HG03280 (cell line): ENCODE measurements at regions not wholly inside any gene's neighbourhood (a gene's known extent, or its start where the extent isn't known, plus 50 kb on each side); places are given as distances from the start of the nearest gene placed in this dataset.
"Not testable (repeated sequence)": the region's sequence is repeated elsewhere in the genome, so short reads cannot be mapped to it uniquely, and the experiment has no call there.

Experiments
- ATAC-seq: cut with Tn5 transposase; IDR thresholded peaks from one replicate; pipeline ENCODE4 v1.9.1; 2021; ENCODE audit warnings: mild to moderate bottlenecking, moderate library complexity; ENCODE audit not compliant: unreplicated experiment

- no peak for ATAC-seq
These were observed 450.0 kb upstream of the EPHA3 start for GRCh38 chr3:88657459-88657858.

DNA sequence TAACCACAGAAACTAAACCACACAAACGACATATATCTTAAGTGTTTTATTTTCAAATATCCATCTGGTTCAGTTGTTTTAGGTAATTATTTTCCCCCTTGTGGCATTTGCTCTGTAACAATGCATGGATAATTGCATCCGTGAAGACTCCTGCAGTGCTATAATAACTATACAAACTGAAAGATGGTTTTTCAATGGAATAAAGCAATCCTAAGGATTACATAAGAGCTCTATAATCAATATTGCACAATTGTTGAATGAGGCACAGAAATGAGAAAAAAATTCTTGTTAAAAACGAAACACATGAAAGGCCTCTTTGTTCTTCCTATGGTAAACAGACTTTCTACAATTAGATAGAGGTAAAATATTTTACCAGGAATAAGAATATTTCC, 446.0 kb upstream of the EPHA3 start:
- ATAC-seq, result no peak

DNA sequence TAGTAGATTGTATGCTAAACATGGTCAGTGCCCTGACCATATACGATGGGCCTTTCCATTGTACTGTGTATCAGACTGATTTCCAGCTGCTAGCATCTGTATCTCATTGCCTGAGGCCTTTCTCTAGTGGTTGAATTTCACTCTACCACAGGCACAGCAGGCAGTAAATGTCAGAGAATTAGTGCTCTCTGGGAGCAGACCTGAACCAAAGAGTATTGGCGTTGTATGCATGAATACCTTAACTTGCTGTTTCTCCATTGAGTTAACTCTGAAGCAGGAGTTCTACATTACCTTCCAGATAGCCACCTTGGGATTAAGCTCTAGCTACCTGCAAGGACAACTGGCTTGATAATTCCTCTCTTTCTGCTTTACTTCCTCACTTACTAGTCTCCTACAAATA, 439.2 kb upstream of the EPHA3 start:
- no peak for ATAC-seq

DNA sequence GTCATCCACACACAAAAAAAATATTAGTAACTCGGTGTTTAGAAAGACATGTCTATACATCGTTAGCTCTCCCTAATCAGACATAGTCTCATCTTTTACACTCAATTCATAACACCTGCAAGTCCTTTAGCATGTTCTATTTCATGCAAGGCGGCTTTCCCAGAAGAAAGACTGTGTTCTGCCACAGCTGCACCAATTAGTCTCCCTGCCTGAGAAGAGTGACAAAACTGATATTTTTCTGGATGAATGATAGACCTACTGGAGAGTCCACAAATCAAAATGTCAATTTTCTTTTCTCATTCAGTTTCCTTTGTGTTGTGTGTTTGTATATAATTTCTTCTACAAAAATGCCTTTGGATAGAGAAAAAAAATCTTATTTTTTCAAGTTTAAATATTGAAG, 435.8 kb upstream of the EPHA3 start:
- ATAC-seq, result no peak

DNA sequence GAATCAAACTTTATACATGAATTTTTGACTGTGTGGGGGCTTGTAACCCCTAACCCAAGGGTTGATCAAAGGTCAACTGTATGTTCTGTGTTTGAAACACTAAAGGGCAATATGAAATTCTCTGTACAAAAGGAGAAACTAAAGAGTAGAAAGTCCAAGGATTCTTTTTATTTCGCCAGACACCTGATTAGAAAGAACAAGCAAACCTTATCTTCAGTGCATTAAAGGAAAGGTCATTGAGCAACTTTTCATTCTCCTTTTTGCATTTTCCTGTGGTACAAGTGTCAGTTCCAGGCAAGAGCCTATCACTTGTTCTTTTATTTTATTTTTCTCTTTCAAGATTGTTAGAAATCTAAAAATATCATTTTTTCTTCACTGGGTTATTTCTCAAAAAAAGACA, 430.1 kb upstream of the EPHA3 start:
- no peak for ATAC-seq

- no peak for ATAC-seq
These were observed 428.7 kb upstream of the EPHA3 start for GRCh38 chr3:88678747-88679146.

GRCh38 chr3:88690287-88690686, 417.1 kb upstream of the EPHA3 start:
- ATAC-seq, result no peak

- ATAC-seq, result no peak
These were observed 416.3 kb upstream of the EPHA3 start for GRCh38 chr3:88691081-88691480.

GRCh38 chr3:88703501-88704059, 403.8 kb upstream of the EPHA3 start:
- no peak for ATAC-seq

GRCh38 chr3:88704338-88704737, 403.1 kb upstream of the EPHA3 start:
- no peak for ATAC-seq

- no peak for ATAC-seq
These were observed 399.6 kb upstream of the EPHA3 start for GRCh38 chr3:88707837-88708236.

- ATAC-seq, result no peak
These were observed 394.9 kb upstream of the EPHA3 start for GRCh38 chr3:88712552-88712951.

DNA sequence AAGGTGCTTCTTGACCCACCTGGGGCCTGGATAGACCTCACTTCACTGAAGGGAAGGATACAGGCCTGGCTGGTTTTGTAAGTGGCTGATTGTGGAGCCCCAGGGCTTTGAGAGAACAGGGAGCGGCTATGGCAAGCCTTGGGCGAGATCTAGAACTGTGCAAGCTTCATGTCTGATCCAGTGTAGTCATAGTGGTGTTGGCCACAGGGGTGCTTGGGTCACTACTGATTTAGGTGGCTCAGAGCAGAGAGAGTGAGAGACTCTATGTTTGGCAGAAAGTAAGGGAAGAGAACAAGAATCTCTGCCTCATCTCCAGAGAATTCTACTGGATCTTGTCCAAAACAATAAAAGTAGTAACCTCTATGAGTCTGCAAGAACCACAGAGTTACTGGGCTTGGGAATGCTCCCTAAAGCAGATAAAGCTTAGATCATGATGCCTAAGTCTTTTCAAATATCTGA, 394.2 kb upstream of the EPHA3 start:
- no peak for ATAC-seq

- no peak for ATAC-seq
These were observed 381.8 kb upstream of the EPHA3 start for GRCh38 chr3:88725440-88726165.

- no peak for ATAC-seq
These were observed 375.2 kb upstream of the EPHA3 start for GRCh38 chr3:88732186-88732585.

DNA sequence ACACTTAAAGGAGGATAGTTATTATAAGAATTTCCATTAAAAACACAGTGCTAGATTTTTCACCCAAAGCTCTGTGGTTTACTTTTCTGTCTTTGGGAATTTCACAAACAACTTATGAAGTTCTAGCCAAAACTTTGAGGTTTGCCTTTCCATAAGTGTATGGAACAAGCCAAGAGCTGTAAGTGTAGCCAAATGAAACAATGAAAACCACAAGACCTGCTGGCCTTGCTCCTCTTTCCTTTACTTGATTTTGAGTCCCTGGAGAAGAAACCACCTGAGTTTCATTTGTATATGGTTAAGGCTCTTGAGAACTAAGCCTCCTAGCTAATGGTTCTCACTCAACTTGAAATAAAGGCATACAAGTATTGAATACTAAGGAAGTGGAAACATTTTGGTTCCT, 365.3 kb upstream of the EPHA3 start:
- ATAC-seq, result no peak

DNA sequence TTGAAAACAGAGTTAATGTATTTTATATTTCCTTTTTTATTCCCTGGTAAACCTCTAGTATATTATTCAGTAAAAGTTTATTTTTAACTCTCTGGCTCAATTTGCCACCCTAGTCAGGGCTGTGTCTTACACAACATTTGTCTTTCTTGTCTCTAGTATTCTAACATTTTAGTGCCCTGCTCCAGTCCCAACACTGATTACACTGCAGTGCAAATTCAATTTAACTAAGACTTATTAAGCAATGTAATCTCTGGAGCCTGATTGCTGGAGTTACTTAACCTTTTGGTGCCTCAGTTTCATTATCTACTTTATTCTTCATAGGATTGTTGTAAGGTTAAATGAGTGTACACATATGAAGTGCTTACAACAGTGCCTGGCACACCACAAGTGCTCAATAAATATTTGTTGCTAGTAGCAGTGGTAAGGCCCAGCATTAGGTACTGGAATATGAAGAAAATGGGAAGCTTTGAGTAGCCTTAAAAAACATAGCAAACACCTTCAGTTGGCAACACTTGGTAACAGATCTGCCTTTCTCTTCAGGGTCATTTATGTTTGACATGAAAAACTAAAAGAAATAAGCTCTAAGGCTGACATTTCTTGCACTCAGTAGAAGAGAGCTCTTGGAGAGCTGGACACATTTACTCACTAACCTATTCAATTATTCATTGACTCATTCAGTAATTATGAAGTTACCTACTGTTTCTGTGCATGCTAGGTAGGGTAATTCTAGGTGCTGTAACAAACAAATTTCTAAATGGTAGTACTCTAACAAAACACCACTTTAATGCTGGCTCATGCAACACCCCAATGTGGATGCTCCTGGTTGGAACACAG, 364.5 kb upstream of the EPHA3 start:
- no peak for ATAC-seq

DNA sequence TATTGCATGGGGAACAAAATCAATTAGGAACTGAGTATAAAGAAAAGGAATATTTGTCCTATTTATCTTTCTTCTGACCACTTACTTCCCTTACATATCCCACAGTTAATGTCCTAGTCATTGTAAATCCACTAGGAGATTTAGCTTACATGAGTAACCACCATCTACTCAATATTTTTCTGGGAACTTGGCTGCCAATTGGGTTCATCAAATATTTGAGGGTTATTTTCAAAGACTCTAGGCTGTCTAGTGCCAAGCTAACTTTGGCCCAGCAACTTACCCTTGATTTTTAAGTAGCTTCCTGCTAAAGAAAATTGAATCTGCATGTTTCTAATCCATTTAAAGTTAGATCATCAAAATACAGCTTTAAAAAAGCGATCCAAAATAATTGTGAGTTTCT, 362.5 kb upstream of the EPHA3 start:
- ATAC-seq, result no peak

GRCh38 chr3:88747145-88747544, 360.3 kb upstream of the EPHA3 start:
- not testable (repeated sequence) for ATAC-seq

DNA sequence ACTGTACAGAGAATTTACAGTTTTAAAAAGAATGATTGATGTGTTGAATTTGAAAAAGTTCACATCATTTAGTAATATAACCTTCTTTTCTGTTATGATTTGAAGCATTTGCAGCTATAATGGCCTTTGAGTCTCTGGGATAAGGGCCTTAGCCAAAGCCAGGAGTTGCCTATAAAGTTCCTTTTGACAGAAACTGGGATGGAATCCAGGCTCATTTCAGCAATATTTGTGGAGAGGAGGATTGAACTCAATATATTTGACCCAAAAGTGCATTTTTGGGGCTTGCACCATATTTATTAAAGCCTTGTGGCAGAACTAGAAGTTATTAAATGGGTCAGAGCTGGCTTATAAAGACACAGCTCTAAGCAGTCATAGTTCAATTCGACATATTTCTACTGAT, 348.7 kb upstream of the EPHA3 start:
- ATAC-seq, result no peak

DNA sequence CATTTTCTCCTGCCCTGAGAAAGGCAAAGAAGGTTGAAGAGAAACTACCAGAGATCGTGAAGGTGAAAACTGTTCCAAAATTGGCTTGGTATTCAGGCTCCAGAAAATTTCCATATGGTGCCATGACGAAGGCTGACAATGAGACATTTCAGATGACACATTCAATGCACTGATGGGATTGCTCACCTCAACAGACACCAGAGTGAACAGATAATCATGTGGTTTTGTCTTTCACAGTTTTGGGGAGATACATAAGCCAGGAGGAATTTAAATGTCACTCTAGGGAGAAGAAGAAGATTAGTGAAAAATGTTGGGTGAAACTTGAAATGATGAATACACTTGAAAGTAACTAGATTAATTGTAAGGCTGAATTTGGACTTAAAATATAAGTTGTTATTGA, 339.7 kb upstream of the EPHA3 start:
- ATAC-seq, result no peak

DNA sequence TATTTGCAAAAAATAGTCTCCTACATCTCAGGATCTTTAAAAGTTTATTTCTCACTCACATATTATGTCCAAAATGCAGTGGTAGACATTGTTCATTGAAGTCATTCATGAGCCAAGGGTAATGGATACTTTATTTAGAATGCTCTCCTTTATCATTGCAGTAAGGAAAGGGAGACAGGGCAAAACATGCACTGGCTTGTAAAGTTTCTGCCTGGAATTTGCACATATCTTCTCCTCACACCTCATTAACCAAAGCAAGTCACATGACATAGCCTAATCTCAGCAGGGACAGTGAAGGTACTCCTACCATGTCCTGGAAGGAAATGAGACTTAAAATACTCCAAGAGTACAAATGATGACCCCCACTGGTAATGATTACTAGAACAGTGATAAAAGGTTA, 333.7 kb upstream of the EPHA3 start:
- ATAC-seq, result no peak
